SK-N-SH (cell line): ENCODE measurements at regions not wholly inside any gene's neighbourhood (a gene's known extent, or its start where the extent isn't known, plus 50 kb on each side); places are given as distances from the start of the nearest gene placed in this dataset.
"Not testable (repeated sequence)": the region's sequence is repeated elsewhere in the genome, so short reads cannot be mapped to it uniquely, and the experiment has no call there.

Experiments
- NRF1 ChIP-seq: IDR thresholded peaks from 2 replicates; pipeline ENCODE4 v1.6.1; 2012; ENCODE audit warnings: low read depth, mild to moderate bottlenecking, low read length
- TF ChIP-seq, protein P1 (sequence below): fragments of 200-600 bp; sonication (generic); IDR thresholded peaks from 2 replicates; pipeline ENCODE4 v1.6.1; 2017; ENCODE audit warnings: antibody characterized with exemption, mild to moderate bottlenecking, moderate library complexity

DNA sequence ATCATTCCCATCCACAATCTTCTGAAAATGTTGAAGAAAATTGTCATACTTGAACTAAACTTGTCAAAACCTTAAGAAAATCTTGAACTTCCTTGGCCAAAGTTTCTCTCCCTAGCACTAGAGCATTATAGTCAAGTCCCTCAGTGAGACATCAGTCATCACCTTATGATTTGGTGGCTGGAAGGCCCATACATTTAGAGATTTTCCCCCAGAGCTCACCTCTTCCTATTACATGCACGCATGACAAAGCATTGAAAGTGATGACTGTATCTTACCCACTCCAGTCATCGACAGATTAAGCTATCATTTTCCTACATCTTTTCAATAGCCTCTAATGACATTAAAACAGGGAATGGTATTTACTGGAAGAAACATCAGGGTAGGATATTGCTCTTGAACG lies 948.8 kb downstream of the TMEM121 start:
- TF ChIP-seq, protein P1, sequence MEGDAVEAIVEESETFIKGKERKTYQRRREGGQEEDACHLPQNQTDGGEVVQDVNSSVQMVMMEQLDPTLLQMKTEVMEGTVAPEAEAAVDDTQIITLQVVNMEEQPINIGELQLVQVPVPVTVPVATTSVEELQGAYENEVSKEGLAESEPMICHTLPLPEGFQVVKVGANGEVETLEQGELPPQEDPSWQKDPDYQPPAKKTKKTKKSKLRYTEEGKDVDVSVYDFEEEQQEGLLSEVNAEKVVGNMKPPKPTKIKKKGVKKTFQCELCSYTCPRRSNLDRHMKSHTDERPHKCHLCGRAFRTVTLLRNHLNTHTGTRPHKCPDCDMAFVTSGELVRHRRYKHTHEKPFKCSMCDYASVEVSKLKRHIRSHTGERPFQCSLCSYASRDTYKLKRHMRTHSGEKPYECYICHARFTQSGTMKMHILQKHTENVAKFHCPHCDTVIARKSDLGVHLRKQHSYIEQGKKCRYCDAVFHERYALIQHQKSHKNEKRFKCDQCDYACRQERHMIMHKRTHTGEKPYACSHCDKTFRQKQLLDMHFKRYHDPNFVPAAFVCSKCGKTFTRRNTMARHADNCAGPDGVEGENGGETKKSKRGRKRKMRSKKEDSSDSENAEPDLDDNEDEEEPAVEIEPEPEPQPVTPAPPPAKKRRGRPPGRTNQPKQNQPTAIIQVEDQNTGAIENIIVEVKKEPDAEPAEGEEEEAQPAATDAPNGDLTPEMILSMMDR, result not testable (repeated sequence)
- not testable (repeated sequence) for TF ChIP-seq NRF1
